MV-4-11 (cell line): ENCODE measurements at regions not wholly inside any gene's neighbourhood (a gene's known extent, or its start where the extent isn't known, plus 50 kb on each side); places are given as distances from the start of the nearest gene placed in this dataset.

Experiments used
- DNase-seq: peaks from one replicate; lab custom pipeline; 2025; lab: John Stamatoyannopoulos, UW

GRCh38 chr5:89275066-89275855 lies 392.3 kb upstream of the MEF2C start:
- DNase-seq, result no peak

DNA sequence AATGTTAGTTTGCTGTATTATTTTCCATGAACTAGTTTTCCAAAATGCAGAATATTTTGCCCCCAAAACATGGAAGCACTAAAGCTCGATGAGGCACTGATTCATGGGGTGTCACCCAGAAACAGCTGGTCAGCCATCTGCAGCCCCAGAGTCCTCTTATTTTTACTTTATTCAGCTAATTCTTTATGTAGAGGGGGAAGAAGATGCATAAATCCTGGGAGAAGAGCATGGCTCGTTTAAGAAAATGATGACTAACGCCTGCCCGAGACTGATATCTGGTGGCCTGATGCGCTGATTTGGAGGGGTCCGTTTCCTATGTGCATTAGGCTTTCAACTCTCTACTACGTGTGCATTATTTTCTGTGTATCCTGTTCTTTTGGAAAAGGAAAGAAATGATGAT lies 390.3 kb upstream of the MEF2C start:
- no peak for DNase-seq

GRCh38 chr5:89270901-89271300 lies 387.9 kb upstream of the MEF2C start:
- no peak for DNase-seq

DNA sequence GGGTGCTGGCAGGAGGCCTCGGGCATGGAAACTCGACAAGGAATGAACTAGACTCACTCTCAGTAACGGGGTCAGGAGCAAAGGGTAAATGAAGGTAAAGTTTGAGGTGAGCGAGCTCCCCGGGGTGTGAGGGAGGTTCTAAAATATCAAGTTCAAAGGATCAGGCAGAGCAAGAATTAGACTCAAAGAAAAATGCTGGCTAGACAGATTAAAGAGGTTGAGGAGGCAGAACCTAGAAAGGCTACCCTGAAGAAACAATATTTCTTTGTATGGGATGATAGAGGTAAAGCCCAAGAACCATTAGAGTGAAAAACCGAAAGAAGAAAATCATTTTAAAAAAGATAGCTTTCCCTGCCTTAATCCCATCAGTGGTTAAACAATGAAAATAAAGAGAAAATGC lies 386.7 kb upstream of the MEF2C start:
- DNase-seq, result no peak

DNA sequence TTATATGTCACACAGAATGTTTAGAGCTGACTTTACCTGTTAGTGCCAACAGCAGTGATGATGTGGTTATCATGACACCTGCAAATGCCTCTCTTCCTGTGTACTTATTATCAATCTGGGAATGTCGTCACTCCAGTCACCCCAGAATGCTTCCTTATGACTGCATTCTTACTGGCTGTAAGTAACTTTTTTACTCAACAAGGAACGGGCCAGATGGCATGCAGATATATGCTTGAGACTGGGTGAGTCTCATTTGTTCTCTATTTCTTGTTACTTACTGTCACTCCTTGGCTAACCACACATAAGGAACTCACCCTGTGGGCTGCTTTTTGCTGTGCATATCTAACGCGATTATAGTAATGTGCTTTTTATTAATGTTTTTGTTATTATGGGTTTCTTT lies 385.5 kb upstream of the MEF2C start:
- peak; percentile 88 for DNase-seq

GRCh38 chr5:89267788-89268187 lies 384.8 kb upstream of the MEF2C start:
- DNase-seq, result peak; percentile 75

GRCh38 chr5:89265511-89266179 lies 382.7 kb upstream of the MEF2C start:
- no peak for DNase-seq

GRCh38 chr5:89263846-89264245 lies 380.9 kb upstream of the MEF2C start:
- no peak for DNase-seq

- DNase-seq, result no peak
Measured at GRCh38 chr5:89262030-89262429, 379.0 kb upstream of the MEF2C start.

DNA sequence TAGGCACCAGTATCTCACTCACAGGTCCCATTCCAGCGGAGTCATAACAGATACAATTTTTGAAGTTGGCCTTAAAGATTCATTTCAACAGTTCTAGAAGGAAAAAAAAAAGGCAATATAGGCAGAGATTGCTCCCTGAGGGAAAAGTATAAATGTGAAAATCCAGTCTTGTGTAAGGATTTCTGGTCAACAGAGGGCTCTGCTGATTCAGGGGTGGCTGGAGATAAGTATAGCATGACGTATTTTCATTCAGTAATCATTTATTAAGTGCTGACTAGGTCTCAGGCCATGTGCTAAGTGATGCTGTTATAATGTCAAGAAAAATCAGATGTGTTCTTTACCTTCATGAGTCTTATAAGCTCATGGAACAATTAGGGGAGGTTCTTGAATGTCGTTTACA lies 377.3 kb upstream of the MEF2C start:
- no peak for DNase-seq

DNA sequence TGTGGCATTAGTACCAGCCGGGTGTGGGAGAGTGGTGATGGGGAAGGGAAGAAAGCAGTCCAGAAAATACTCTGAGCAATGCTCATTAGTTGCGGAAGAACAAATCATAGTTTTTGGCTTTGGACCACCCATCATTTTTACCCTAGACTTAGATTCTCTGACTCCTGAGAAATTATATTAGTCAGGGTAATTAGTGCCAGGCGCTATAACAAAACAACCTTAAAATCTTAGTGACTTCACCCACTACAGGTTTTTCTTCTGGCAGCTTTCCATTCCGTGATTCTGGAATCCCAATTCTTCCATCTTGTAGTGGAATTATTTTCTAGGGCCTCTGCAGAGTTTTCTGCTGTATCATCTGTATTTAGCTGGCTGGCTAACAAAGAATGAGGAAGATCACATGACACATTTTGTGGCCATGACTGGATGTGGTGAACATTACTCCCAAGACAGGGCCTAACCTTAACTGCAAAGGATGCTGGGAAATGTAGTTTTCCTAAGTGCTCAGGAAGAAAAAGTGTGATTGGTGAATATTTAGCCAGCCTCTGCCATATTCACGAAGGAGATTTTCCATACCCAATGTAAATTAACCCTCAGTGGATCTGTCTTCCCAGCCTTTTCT lies 373.0 kb upstream of the MEF2C start:
- peak; percentile 78 for DNase-seq

DNA sequence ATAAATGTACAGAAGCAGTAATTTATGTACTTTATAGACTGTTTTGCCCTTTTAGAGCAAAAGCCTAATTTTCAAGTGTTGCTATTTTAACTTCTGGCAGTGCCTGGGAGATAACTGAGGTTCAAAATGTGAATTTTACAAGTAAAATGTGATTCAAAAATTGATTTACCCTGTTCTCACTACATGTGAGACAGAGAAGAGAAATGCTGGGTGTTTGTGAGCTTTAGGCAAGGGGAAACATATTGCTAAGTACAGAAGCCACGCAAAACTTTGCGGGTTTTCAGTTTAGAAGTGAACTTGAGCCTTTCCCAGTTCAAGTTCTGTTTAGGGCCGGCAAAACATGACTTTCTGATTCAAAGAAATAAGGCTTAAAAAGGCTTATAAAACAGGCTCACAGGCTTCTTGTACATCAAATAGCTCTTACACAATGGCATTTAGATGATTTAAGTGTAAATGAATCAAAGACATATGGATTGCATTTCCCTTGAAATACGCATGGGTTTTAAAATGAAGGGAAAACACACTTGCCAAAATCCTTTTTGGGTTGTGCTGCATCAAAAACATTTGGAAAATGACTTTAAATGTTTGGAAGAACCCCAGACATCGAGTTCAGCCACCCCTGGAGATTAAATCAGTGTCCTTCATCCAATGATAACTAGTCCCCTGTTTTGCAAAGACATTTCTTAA lies 370.8 kb upstream of the MEF2C start:
- DNase-seq, result no peak

- peak; percentile 39 for DNase-seq
Measured at GRCh38 chr5:89246864-89247263, 363.9 kb upstream of the MEF2C start.

- DNase-seq, result peak; percentile 18
Measured at GRCh38 chr5:89246252-89246651, 363.3 kb upstream of the MEF2C start.

DNA sequence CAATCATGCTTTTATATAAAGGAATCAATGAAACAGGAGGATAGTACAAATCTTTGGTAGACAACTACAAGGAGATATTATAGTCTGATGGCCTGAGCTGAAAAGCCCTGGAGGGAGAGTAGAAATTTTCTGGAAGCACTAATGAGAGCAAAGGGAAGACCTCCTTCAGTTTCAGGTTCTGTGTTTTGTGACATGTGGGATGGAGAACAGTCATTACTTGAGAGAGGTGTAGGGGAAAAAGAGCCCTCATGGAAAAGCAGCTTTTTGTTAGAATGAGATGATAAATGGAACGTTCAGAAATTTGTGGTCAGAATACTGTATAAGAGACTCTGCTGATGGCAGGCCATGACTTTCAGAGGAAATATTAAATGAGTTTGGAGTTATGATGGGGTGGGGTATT lies 360.6 kb upstream of the MEF2C start:
- DNase-seq, result no peak

GRCh38 chr5:89241186-89241585 lies 358.2 kb upstream of the MEF2C start:
- DNase-seq, result no peak

DNA sequence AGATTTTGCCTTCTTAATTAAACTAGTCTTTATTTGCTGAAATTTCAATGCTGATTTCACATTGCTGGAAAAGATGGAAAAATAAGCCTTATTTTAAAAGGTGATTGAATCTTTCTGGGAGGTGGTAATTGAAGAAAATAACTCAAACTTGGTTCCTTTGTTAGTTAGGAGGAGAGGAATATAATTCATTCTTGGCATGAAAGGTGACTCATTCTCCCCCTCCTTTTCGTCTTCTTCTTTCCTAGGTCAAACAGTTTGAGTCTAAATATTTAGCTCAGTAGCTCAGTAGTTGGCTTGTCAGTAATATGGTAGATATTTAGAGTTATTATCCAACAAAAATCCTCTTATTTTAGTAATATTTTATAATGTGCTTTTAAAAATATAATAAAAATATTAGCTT lies 353.9 kb upstream of the MEF2C start:
- DNase-seq, result no peak

DNA sequence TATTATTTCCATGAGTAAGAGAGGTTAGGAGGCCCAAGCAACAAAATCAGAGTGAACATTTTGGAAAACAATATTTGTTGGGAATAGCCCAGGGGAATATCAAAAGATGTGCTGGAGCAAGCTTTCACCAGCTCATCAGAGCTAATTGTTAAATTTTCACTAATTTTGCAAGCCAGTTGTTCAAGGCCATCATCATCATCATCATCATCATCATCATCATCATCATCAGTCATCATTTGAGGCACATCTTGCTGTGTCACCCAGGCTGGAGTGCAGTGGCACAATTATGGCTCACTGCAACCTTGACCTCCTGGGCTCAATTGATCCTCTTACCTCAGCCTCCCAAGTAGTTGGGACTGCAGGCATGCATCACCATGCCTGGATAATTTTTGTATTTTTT lies 350.5 kb upstream of the MEF2C start:
- DNase-seq, result no peak

- DNase-seq, result no peak
Measured at GRCh38 chr5:89232139-89232603, 349.2 kb upstream of the MEF2C start.

DNA sequence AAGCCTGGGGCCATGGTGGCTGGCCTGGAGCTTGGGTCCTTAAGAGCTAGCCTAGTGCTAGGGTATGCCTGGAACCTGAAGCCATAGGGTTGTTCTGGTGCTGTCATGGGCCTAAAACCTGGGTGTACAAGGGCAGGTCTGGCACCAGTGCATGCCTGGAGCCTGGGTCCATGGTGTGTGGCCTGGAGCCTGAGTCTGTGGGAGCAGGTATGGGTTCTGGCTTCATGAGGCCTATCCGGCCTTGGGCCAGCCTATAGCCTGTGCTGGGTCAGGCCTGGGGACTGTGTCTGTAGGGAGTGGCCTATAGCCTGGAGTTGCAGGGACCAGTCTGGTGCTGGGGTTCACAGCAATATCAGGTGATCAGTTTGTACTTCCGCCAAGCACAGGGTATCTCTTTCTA lies 347.2 kb upstream of the MEF2C start:
- DNase-seq, result no peak

- DNase-seq, result no peak
Measured at GRCh38 chr5:89229331-89230070, 346.5 kb upstream of the MEF2C start.

DNA sequence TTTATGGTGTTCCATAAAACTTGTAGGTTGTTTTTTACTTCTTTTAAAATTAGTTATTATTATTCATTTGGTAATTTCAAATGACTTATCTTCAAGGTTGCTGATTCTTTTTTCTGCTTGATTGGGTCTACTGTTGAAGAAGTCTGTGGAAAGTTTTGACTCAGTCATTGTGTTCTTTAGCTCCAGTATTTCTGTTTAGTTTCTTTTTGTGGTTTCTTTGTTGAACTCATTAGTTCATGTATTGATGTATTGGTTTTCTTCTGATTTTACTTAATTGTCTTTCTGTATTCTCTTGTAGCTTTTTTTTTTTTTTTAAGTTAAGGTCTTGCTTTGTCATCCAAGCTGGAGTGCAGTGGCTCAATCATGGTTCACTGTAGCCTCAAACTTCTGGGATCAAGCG lies 345.4 kb upstream of the MEF2C start:
- DNase-seq, result no peak
